H54 (cell line): ENCODE measurements at regions not wholly inside any gene's neighbourhood (a gene's known extent, or its start where the extent isn't known, plus 50 kb on each side); places are given as distances from the start of the nearest gene placed in this dataset.

Experiments
- DNase-seq: peaks from one replicate; pipeline ENCODE4 v3.0.0; 2011; ENCODE audit warnings: low spot score, mixed read lengths; ENCODE audit not compliant: insufficient read length
- FAIRE-seq: peaks from 3 replicates; lab custom pipeline; 2011; peaks lifted over from hg19 to GRCh38; lab: Jason Lieb, UNC
- POLR2A ChIP-seq: IDR thresholded peaks from 2 replicates; pipeline ENCODE4 v1.6.1; 2011; ENCODE audit warnings: low read depth, mild to moderate bottlenecking, low read length

DNA sequence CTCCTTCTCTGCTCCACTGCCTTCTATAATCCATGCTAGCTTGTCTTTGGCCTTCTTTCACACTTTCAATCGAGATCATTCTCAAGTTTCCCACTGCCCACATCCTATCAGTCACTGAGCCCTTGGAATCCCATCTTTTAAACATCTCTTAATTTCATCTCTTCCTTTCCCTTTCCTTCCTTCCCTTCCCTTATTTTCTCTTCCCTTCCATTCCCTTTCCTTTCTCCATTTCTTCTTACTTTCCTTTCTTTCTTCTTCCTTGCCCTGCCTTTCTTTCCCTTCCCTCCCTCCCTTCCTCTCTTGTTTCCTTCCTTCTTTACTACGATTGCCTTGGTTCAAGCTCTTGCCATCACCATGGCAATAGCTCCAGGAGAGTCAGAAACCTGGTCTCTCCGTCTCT is 183.8 kb downstream of the EMP1 start:
- DNase-seq (no peak), FAIRE-seq (no peak)
- no peak for TF ChIP-seq POLR2A

DNA sequence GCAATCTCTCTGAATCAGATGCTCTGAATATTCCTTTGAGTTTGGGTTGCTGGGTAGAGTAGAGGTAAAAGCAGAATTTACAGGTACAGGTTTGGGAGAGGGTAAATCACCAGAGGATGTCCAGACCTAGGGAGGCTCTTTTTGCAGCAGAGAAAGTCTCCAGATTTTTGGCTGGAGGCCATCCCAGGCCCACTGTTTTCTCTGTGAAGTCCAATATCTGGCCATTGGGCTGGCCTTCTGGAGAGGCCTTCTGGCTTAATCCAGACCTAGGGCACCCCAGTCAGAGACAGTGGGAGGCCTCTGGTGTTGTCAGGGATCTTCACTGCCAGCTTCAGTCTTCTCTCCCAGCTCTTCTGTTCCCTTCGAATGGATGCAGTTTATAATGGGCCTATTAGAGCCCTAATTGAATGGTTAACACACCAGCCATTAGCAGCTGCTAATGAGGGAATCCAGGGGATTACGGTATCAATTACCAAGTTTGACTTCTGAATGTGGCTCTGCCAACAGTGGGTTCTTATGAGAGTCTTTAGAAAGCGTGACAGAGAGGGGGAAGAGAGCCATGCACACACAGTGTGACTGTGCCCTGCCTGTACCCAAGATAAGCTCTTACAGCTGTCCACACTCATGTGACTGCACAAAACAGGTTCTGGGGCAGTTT is 183.1 kb downstream of the EMP1 start:
- no peak for FAIRE-seq
- TF ChIP-seq POLR2A = no peak
- no peak for DNase-seq

DNA sequence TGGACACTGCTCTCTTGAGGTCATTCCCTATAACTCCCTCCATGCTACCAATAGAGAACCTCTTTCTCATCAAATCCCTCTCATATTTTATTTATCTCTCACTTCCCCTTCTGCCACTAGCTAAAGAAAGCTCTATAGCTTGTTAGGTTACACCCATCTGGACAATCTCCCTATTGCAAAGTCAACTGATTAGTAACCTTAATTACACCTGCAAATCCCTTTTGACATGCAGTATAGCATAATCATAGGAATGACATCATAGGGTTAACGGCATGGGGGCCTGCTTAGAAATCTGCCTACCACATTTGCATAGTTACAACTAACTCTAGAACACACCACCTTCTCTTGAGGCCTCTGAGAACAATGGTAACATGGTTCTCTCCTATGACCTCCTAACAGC is 181.2 kb downstream of the EMP1 start:
- no peak for DNase-seq
- TF ChIP-seq POLR2A = no peak
- FAIRE-seq = no peak

DNA sequence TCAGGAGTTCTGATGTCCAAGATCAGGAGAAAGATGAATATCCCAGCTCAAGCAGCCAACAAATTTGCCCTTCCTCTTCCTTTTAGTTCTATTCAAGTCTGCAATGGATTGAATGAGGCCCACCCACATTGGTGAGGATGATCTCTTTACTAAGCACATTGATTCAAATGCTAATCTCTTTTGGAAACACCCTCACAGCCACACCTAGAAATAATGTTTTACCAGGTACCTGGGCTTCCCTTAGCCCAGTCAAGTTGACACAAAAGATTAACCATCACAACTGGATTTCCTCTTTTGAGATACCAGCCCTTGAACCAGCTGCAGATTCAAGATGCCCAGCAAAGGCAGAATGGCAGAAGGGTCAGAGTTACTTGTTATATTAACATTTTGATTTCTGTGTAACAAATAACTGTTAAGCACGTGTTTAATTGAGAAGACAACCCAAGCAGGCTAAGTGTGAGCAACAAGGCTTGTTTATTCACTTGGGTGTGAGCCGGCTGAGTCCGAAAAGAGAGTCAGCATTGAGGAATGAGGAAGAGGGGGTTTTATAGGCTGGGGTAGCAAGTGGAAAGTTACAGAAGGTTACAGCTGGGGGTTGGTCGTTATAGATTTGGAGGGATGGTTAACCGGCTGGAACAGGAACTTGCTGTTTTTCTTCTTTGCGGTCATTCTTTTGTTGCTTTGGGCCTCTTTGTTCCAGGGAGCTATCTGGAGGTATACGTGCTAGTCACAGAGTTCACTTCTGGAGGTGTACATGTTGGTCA is 180.3 kb downstream of the EMP1 start:
- FAIRE-seq (no peak), DNase-seq (no peak)
- TF ChIP-seq POLR2A = no peak

DNA sequence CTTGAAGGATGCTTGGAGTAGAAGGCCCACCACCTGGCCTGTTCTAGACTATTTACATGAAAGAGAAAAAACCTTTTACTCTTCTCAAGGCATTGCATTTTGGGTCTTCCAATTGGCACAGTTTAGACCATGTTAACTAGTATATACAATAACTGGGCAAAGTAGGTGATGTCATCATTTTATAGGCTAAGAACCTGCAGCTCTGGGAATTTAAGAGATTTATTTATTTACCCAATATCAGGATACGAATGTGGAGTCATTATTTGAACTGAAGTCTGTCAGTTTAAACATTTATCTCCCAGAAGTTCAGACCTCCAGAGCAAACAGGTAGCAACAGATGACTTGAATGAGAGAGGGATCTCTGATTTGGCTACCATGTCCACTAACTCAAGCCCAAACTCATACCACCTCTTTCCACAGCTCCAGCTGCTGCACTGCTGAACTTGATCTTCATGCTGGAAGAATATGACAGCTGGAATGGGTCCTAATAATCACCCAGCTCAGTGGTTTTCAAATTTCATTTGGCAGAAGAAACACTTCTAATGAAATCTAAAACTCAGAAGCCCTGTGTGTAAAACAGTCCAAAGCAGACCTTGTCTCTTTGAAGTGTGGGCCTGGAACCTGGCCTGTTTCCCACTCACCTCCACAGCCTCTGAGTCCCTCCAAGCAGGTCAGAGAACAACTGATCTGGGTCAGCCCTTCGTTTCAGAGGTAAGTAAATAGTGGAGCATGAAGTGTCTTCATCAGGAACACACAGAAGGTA is 179.2 kb downstream of the EMP1 start:
- FAIRE-seq (no peak), DNase-seq (no peak)
- no peak for TF ChIP-seq POLR2A

DNA sequence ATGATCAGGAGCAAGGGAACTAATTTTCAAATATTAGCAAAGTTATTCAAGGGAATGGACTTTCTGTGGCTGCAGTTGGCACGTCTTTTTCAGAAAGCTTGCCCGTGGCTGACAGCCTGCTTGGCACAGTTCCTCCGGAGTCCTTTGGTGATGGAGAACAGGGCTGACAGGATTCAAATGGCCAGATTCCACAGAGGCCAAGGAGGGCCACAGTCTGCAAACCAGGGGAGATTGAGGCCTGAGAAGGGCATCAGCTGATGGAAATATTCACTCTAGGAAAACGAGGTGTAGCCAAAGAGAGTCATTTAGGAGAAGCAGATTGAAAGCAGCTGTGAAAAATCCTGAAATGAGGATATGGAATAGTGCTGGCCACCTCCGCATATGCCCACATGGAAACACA is 178.3 kb downstream of the EMP1 start:
- DNase-seq = no peak
- no peak for FAIRE-seq
- no peak for TF ChIP-seq POLR2A

DNA sequence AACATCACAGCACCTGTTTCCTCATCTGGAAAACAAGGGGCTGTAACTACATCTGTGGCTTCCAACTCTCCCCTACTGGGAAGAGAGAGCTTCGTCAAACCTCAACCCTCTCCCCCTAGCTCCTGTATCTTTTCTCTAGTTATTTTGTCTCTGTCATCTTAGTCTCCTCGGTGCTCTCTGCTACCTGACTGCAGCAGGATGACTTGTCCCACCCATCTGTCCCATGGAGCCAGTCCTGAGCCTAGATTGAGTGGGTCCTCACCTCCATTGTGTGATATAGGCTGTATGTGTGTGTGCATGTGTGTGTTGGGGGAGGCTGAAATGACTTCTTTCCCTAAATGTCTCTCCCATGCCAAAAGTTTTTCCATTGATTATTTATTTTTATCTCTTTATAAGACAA is 177.3 kb downstream of the EMP1 start:
- no peak for TF ChIP-seq POLR2A
- no peak for DNase-seq
- FAIRE-seq = no peak

DNA sequence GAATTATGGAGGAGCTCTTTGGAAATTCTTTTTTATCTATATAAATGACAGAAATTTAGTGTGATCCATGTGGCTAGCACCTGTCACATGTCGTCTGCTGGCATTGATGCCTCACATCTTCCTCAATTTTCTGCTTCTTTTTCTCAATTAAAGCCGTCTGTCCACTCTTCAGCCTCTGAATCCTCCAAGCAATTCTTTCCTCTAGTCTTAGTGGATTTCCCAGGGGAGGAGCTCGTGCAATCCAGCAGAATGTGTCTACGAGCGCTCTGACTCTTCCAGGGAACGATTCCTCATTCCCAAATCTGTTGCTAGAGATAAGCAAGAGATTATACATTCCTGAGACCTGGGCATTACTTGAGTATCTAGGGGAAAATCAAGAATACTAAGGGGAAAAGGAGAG is 176.6 kb downstream of the EMP1 start:
- DNase-seq (no peak), FAIRE-seq (no peak)

DNA sequence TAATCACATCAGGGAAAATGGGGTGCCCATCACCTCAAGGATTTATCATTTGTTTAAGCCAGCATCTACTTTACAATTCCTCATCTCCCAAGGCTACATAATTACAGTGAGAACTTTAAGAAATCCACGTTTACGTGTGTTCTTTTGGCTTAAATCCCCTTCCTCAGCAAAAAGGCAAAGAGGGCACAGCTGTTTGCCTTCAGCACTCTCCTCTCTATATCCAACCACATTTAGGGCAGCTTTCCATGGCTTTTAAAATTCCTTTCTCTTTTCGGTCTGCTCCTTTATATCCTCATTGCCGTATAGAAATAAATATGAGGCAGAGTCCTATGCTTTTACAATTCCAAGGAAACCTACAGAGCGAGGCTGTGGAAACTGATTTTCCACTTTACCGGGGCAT is 175.9 kb downstream of the EMP1 start:
- DNase-seq = no peak
- TF ChIP-seq POLR2A = no peak
- no peak for FAIRE-seq

More for the DNA sequence above, 176.6 kb downstream of the EMP1 start:
- TF ChIP-seq POLR2A = no peak

DNA sequence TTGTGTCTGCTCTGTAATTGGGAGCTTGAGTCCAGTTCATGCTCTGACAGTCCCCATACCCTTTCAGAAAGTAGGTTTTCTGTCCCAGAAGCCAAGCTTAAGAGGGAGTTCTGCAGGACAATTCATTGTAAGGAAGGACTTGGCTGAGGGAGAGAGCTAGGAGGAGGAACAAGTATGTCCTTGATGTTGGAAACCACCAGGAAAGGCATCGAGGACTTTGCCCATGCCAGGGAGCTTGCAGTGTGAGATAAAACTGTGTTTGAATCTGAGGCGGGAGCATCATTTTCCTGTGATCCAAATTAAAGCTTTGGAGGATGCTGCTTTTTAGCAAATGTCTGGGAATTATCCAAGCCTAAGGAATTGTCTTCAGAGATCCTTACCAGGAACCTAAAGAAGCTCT is 175.3 kb downstream of the EMP1 start:
- TF ChIP-seq POLR2A = no peak

DNA sequence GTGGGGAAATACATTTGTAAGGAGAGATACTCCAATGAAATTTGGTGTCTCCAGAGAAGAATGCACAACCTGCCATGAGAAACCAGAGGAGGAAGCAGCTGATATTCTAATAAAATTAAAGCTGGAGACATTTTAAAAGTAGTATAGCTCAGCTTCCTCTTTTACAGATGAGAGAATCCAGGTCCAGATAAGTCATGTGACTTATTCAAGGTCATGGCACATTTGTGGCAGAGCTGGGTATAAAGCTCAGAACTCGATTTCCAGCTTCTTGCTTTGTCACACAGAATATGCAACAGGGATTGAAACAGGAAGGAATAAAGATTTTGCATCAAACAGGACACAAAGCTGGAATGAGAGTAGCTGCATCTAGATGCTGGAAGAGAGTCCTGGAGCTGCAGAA is 174.8 kb downstream of the EMP1 start:
- no peak for TF ChIP-seq POLR2A
- no peak for FAIRE-seq

More for the DNA sequence above, 175.3 kb downstream of the EMP1 start:
- DNase-seq (no peak), FAIRE-seq (no peak)

DNA sequence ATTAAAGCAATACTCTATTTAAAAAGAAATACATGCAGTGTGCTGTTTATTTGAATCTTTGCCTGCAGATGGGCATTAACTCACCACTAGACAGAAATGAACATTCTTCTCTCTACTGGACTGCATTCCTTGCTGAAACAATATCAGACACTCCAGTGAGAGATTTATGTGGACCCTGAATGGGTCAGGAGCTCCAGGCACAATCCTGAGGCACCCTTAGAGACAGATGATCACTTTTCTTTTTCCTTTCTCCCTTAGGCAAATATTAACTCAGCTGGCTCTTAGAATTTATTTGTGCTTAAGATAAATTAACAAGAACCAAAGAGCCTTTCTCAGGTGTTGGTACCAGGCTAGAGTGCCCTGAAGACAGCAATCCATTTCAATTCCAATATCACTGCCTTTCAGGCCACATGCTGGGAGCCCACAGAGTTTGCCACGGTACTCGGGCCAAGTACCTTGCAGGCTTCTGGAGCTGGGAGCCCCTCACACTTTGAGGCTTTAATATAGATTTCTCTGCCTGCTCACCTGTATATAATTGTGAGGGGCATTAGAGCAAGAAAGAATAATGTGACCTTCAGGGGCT is 173.0 kb downstream of the EMP1 start:
- TF ChIP-seq POLR2A = no peak
- FAIRE-seq (no peak), DNase-seq (no peak)

More for the DNA sequence above, 174.8 kb downstream of the EMP1 start:
- DNase-seq = no peak

DNA sequence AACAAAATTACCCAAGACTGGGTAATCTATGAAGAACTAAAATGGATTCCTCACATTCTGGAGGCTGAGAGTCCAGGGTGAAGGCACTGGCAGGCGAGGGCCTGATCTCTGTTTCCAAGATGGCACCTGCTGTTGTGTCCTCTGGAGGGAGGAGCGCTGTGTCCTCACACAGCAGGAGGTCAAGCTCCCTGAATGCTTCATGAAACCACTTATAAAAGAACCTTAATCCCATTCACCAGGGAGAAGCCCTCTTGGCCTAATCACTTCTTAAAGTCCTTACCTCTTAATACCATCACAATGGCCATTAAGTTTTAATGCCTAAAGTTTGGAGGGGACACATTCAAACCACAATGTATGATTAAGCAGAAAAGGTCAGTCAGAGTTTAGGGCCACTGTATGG is 172.4 kb downstream of the EMP1 start:
- DNase-seq (no peak), FAIRE-seq (no peak)
- TF ChIP-seq POLR2A = no peak

DNA sequence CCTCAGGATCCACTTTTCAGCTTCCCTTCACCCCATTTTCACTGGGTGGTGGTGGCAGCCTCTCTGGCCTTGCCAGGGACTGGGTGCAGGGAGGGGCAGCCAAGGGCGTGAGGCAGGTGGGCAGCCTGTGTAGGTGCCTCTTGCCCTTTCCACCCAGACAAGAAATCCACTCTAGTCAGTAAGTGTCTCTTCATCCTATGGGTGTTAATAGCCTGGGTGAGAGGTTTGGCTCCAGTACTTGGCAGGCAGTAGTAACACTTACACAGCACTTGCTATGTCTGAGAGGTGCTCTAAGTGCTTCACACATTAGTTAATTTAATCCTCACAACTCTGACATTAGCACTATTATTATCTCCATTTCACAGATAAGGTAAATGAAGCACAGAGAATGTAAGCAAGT is 171.9 kb downstream of the EMP1 start:
- FAIRE-seq (no peak), DNase-seq (no peak)
- no peak for TF ChIP-seq POLR2A
